Activated T-cell treated with anti-CD3 and anti-CD28 coated beads, Interleukin-2, amount 50 U/mL, for 4 hours (primary cell): ENCODE measurements at regions not wholly inside any gene's neighbourhood (a gene's known extent, or its start where the extent isn't known, plus 50 kb on each side); places are given as distances from the start of the nearest gene placed in this dataset.

ENCODE experiments used
- ATAC-seq, 2 donors: fragments of 200-7000 bp; cut with Tn5 transposase; one replicate each; pipeline ENCODE4 v1.10.0; 2021
- DNase-seq: peaks from one replicate; pipeline ENCODE4 v3.0.0-alpha.2; 2020
- H3K27me3 Mint-ChIP-seq: one replicate; pipeline ENCODE4 v1.8.0; 2021; ENCODE audit warnings: low read depth, mixed read lengths
- H3K36me3 Mint-ChIP-seq: one replicate; pipeline ENCODE4 v1.8.0; 2022; ENCODE audit warnings: mixed read lengths; ENCODE audit not compliant: insufficient read depth
- H3K4me1 Mint-ChIP-seq: one replicate; pipeline ENCODE4 v1.8.0; 2021; ENCODE audit warnings: low read depth, mixed read lengths
- H3K4me3 Mint-ChIP-seq: one replicate; pipeline ENCODE4 v1.8.0; 2021; ENCODE audit warnings: mild to moderate bottlenecking, moderate library complexity, mixed read lengths
- H3K9me3 Mint-ChIP-seq: one replicate; pipeline ENCODE4 v1.8.0; 2021; ENCODE audit warnings: mixed read lengths

- no peak for ATAC-seq
- DNase-seq = no peak
- Mint-ChIP-seq H3K36me3 (no peaks in the 10 kb centered on the region), H3K4me1 (no peaks in the 10 kb centered on the region), H3K27me3 (peaks cover 3% of the 10 kb centered on the region), H3K4me3 (no peak overlapping the region), H3K9me3 (no peaks in the 10 kb centered on the region)
These were observed 92.1 kb upstream of the FSTL4 start for GRCh38 chr5:133704411-133704810.

- Mint-ChIP-seq H3K4me3 (no peak overlapping the region), H3K9me3 (no peaks in the 10 kb centered on the region), H3K4me1 (no peaks in the 10 kb centered on the region), H3K27me3 (peaks cover 3% of the 10 kb centered on the region), H3K36me3 (no peaks in the 10 kb centered on the region)
- DNase-seq = no peak
- ATAC-seq = no peak
These were observed 91.6 kb upstream of the FSTL4 start for GRCh38 chr5:133703935-133704334.

- DNase-seq (no peak), ATAC-seq (no peak)
- no peaks in the 10 kb centered on the region for H3K9me3 Mint-ChIP-seq
- no peak overlapping the region for H3K4me3 Mint-ChIP-seq
- H3K4me1 Mint-ChIP-seq = no peaks in the 10 kb centered on the region
- no peaks in the 10 kb centered on the region for H3K36me3 Mint-ChIP-seq
- peaks cover 3% of the 10 kb centered on the region for H3K27me3 Mint-ChIP-seq
These were observed 90.7 kb upstream of the FSTL4 start for GRCh38 chr5:133702791-133703770.

- Mint-ChIP-seq H3K4me3 (no peak overlapping the region), H3K36me3 (no peaks in the 10 kb centered on the region), H3K9me3 (no peaks in the 10 kb centered on the region), H3K27me3 (peaks cover 5% of the 10 kb centered on the region), H3K4me1 (no peaks in the 10 kb centered on the region)
- ATAC-seq = no peak
- no peak for DNase-seq
These were observed 89.5 kb upstream of the FSTL4 start for GRCh38 chr5:133701871-133702270.

- Mint-ChIP-seq H3K36me3 (no peaks in the 10 kb centered on the region), H3K9me3 (no peaks in the 10 kb centered on the region)
These were observed 87.9 kb upstream of the FSTL4 start for GRCh38 chr5:133700251-133700650.

GRCh38 chr5:133698646-133699526 lies 86.5 kb upstream of the FSTL4 start:
- DNase-seq (no peak), ATAC-seq (peak; percentile 47 to 57)
- Mint-ChIP-seq H3K4me1 (no peaks in the 10 kb centered on the region), H3K36me3 (no peaks in the 10 kb centered on the region), H3K27me3 (peaks cover 12% of the 10 kb centered on the region), H3K4me3 (no peak overlapping the region), H3K9me3 (no peaks in the 10 kb centered on the region)

More at GRCh38 chr5:133700251-133700650, 87.9 kb upstream of the FSTL4 start:
- no peaks in the 10 kb centered on the region for H3K4me1 Mint-ChIP-seq
- DNase-seq (no peak), ATAC-seq (no peak)
- H3K4me3 Mint-ChIP-seq = peak overlapping the region; percentile 4
- peaks cover 10% of the 10 kb centered on the region for H3K27me3 Mint-ChIP-seq

GRCh38 chr5:133698259-133698554 lies 85.9 kb upstream of the FSTL4 start:
- H3K9me3 Mint-ChIP-seq = no peaks in the 10 kb centered on the region
- DNase-seq (no peak), ATAC-seq (no peak)
- no peaks in the 10 kb centered on the region for H3K4me1 Mint-ChIP-seq
- H3K36me3 Mint-ChIP-seq = no peaks in the 10 kb centered on the region
- H3K27me3 Mint-ChIP-seq = peaks cover 12% of the 10 kb centered on the region
- H3K4me3 Mint-ChIP-seq = no peak overlapping the region

- ATAC-seq (no peak), DNase-seq (no peak)
- Mint-ChIP-seq H3K4me1 (no peaks in the 10 kb centered on the region), H3K9me3 (no peaks in the 10 kb centered on the region), H3K36me3 (no peaks in the 10 kb centered on the region), H3K27me3 (peaks cover 12% of the 10 kb centered on the region), H3K4me3 (no peak overlapping the region)
These were observed 85.4 kb upstream of the FSTL4 start for GRCh38 chr5:133697536-133698258.

GRCh38 chr5:133696782-133697507 lies 84.6 kb upstream of the FSTL4 start:
- Mint-ChIP-seq H3K36me3 (no peaks in the 10 kb centered on the region), H3K9me3 (no peaks in the 10 kb centered on the region), H3K27me3 (peaks cover 12% of the 10 kb centered on the region), H3K4me3 (no peak overlapping the region), H3K4me1 (no peaks in the 10 kb centered on the region)
- ATAC-seq (no peak), DNase-seq (no peak)

- peaks cover 14% of the 10 kb centered on the region for H3K27me3 Mint-ChIP-seq
- H3K4me1 Mint-ChIP-seq = no peaks in the 10 kb centered on the region
- no peak for ATAC-seq
- no peaks in the 10 kb centered on the region for H3K36me3 Mint-ChIP-seq
- no peak for DNase-seq
- H3K4me3 Mint-ChIP-seq = no peak overlapping the region
- H3K9me3 Mint-ChIP-seq = no peaks in the 10 kb centered on the region
These were observed 83.8 kb upstream of the FSTL4 start for GRCh38 chr5:133696006-133696584.

GRCh38 chr5:133694181-133694831 lies 82.0 kb upstream of the FSTL4 start:
- no peak overlapping the region for H3K4me3 Mint-ChIP-seq
- peak in 1 of 2 donors; percentile 7 for ATAC-seq
- no peaks in the 10 kb centered on the region for H3K4me1 Mint-ChIP-seq
- DNase-seq = no peak
- no peaks in the 10 kb centered on the region for H3K9me3 Mint-ChIP-seq
- H3K36me3 Mint-ChIP-seq = no peaks in the 10 kb centered on the region
- peaks cover 19% of the 10 kb centered on the region for H3K27me3 Mint-ChIP-seq

GRCh38 chr5:133691448-133691847 lies 79.1 kb upstream of the FSTL4 start:
- Mint-ChIP-seq H3K9me3 (no peaks in the 10 kb centered on the region), H3K4me1 (no peaks in the 10 kb centered on the region), H3K27me3 (peaks cover 30% of the 10 kb centered on the region), H3K36me3 (no peaks in the 10 kb centered on the region), H3K4me3 (no peak overlapping the region)
- no peak for DNase-seq
- ATAC-seq = no peak

- ATAC-seq (no peak), DNase-seq (no peak)
- Mint-ChIP-seq H3K27me3 (peaks cover 28% of the 10 kb centered on the region), H3K4me1 (no peaks in the 10 kb centered on the region), H3K9me3 (no peaks in the 10 kb centered on the region), H3K4me3 (no peak overlapping the region), H3K36me3 (no peaks in the 10 kb centered on the region)
These were observed 78.4 kb upstream of the FSTL4 start for GRCh38 chr5:133690746-133691145.
